ENCODE measurements at regions not wholly inside any gene's neighbourhood (a gene's known extent, or its start where the extent isn't known, plus 50 kb on each side); places are given as distances from the start of the nearest gene placed in this dataset.

DNA sequence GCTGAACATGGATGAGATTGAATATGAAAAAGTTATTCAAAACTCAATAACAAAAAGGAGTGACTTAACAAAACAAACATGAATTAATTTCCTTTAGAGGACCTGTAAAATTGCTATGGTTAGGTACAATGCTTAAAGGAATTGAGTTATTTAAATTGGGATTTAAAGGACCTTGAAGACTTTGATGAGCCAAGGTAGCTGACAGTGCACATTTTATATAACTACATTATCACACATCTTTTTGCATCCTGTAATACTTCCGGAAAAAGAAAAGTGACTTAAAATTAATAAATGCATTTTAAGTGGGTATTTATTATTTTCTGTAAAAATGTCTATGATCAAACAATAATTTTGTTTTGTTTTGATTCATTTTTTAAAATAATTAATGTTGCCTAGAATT lies 964.8 kb upstream of the SLIT2 start:
- no peak for TF ChIP-seq SNAI2 (CRISPR knock-in tag; IDR thresholded peaks at IDR 0.05)
- TF ChIP-seq ZFP30 (CRISPR knock-in tag; IDR thresholded peaks at IDR 0.05) = no peak
- ATAC-seq = no peak

DNA sequence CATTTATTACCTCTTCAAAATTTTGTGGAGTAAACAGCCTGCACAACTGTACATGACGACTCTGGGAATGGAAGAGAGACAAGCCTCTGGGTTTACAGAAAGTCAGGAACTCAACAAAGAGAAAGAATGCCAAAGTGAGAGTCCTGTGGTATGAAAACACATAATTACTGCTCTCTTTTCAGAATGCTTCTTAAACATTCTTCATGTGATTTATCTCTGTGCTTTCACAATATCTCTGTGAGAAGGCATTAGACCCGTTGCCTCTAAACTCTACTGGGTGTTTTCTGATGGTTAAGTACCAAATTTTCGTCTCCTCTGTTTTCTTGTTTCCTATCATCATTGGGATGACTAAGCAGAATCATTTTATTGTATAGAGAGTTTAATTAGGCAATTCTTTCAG lies 966.6 kb upstream of the SLIT2 start:
- TF ChIP-seq, protein P1, sequence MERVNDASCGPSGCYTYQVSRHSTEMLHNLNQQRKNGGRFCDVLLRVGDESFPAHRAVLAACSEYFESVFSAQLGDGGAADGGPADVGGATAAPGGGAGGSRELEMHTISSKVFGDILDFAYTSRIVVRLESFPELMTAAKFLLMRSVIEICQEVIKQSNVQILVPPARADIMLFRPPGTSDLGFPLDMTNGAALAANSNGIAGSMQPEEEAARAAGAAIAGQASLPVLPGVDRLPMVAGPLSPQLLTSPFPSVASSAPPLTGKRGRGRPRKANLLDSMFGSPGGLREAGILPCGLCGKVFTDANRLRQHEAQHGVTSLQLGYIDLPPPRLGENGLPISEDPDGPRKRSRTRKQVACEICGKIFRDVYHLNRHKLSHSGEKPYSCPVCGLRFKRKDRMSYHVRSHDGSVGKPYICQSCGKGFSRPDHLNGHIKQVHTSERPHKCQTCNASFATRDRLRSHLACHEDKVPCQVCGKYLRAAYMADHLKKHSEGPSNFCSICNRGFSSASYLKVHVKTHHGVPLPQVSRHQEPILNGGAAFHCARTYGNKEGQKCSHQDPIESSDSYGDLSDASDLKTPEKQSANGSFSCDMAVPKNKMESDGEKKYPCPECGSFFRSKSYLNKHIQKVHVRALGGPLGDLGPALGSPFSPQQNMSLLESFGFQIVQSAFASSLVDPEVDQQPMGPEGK (CRISPR knock-in tag; IDR thresholded peaks at IDR 0.05; ENCODE audit: borderline replicate concordance) = no peak
- TF ChIP-seq, protein P2, sequence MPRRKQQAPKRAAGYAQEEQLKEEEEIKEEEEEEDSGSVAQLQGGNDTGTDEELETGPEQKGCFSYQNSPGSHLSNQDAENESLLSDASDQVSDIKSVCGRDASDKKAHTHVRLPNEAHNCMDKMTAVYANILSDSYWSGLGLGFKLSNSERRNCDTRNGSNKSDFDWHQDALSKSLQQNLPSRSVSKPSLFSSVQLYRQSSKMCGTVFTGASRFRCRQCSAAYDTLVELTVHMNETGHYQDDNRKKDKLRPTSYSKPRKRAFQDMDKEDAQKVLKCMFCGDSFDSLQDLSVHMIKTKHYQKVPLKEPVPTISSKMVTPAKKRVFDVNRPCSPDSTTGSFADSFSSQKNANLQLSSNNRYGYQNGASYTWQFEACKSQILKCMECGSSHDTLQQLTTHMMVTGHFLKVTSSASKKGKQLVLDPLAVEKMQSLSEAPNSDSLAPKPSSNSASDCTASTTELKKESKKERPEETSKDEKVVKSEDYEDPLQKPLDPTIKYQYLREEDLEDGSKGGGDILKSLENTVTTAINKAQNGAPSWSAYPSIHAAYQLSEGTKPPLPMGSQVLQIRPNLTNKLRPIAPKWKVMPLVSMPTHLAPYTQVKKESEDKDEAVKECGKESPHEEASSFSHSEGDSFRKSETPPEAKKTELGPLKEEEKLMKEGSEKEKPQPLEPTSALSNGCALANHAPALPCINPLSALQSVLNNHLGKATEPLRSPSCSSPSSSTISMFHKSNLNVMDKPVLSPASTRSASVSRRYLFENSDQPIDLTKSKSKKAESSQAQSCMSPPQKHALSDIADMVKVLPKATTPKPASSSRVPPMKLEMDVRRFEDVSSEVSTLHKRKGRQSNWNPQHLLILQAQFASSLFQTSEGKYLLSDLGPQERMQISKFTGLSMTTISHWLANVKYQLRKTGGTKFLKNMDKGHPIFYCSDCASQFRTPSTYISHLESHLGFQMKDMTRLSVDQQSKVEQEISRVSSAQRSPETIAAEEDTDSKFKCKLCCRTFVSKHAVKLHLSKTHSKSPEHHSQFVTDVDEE (CRISPR knock-in tag; IDR thresholded peaks at IDR 0.05) = no peak
- TF ChIP-seq ZNF8 (CRISPR knock-in tag; IDR thresholded peaks at IDR 0.05) (no peak), ISL1 (CRISPR knock-in tag; IDR thresholded peaks at IDR 0.05) (no peak), ZFP30 (CRISPR knock-in tag; IDR thresholded peaks at IDR 0.05) (no peak), CSDC2 (CRISPR knock-in tag; IDR thresholded peaks at IDR 0.05) (no peak), OSR1 (CRISPR knock-in tag; IDR thresholded peaks at IDR 0.05) (no peak), ZNF70 (CRISPR knock-in tag; IDR thresholded peaks at IDR 0.05) (no peak), SNAI2 (CRISPR knock-in tag; IDR thresholded peaks at IDR 0.05) (no peak), PPARA (CRISPR knock-in tag; IDR thresholded peaks at IDR 0.05; ENCODE audit: borderline replicate concordance) (no peak), TCF4 (CRISPR knock-in tag; IDR thresholded peaks at IDR 0.05; ENCODE audit: borderline replicate concordance) (no peak)
- TF ChIP-seq, protein P3, sequence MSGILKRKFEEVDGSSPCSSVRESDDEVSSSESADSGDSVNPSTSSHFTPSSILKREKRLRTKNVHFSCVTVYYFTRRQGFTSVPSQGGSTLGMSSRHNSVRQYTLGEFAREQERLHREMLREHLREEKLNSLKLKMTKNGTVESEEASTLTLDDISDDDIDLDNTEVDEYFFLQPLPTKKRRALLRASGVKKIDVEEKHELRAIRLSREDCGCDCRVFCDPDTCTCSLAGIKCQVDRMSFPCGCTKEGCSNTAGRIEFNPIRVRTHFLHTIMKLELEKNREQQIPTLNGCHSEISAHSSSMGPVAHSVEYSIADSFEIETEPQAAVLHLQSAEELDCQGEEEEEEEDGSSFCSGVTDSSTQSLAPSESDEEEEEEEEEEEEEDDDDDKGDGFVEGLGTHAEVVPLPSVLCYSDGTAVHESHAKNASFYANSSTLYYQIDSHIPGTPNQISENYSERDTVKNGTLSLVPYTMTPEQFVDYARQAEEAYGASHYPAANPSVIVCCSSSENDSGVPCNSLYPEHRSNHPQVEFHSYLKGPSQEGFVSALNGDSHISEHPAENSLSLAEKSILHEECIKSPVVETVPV (CRISPR knock-in tag; IDR thresholded peaks at IDR 0.05) = no peak
- TF ChIP-seq, protein P4, sequence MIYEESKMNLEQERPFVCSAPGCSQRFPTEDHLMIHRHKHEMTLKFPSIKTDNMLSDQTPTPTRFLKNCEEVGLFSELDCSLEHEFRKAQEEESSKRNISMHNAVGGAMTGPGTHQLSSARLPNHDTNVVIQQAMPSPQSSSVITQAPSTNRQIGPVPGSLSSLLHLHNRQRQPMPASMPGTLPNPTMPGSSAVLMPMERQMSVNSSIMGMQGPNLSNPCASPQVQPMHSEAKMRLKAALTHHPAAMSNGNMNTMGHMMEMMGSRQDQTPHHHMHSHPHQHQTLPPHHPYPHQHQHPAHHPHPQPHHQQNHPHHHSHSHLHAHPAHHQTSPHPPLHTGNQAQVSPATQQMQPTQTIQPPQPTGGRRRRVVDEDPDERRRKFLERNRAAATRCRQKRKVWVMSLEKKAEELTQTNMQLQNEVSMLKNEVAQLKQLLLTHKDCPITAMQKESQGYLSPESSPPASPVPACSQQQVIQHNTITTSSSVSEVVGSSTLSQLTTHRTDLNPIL (CRISPR knock-in tag; IDR thresholded peaks at IDR 0.05; ENCODE audit: low read depth) = no peak
- TF ChIP-seq, protein P5, sequence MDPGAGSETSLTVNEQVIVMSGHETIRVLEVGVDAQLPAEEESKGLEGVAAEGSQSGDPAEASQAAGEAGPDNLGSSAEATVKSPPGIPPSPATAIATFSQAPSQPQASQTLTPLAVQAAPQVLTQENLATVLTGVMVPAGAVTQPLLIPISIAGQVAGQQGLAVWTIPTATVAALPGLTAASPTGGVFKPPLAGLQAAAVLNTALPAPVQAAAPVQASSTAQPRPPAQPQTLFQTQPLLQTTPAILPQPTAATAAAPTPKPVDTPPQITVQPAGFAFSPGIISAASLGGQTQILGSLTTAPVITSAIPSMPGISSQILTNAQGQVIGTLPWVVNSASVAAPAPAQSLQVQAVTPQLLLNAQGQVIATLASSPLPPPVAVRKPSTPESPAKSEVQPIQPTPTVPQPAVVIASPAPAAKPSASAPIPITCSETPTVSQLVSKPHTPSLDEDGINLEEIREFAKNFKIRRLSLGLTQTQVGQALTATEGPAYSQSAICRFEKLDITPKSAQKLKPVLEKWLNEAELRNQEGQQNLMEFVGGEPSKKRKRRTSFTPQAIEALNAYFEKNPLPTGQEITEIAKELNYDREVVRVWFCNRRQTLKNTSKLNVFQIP (CRISPR knock-in tag; IDR thresholded peaks at IDR 0.05; ENCODE audit: borderline replicate concordance, low read depth) = no peak
- ATAC-seq = no peak

DNA sequence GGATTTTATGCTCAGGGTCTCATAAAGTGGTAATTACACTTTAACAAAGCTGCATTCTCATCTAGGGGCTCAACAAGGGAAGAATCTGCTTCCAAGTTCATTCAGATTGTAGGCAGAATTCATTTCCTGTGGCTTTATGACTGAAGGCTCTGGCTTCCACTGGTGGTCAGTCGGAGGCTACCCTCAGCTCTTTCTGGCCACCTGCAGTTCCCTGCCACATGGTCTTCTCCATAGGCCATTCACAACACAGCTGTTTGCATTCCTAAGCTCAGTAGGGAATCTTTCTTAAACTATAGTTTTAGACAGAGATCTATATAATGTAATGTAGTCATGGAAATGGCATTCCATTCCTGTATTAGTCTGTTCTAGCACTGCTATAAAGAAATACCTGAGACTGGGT lies 973.0 kb upstream of the SLIT2 start:
- TF ChIP-seq OSR1 (CRISPR knock-in tag; IDR thresholded peaks at IDR 0.05) (no peak), ARNTL (CRISPR knock-in tag; IDR thresholded peaks at IDR 0.05; ENCODE audit: borderline replicate concordance, low read depth) (no peak), ESRRG (CRISPR knock-in tag; IDR thresholded peaks at IDR 0.05) (no peak), GLIS3 (CRISPR knock-in tag; IDR thresholded peaks at IDR 0.05) (no peak)
- TF ChIP-seq, protein P2 (CRISPR knock-in tag; IDR thresholded peaks at IDR 0.05) = no peak
- ATAC-seq = no peak

Data from SK-N-SH treated with all-trans-retinoic acid at 6 μM for 48 hours (cell line).